HL-60 (cell line): ENCODE measurements at regions not wholly inside any gene's neighbourhood (a gene's known extent, or its start where the extent isn't known, plus 50 kb on each side); places are given as distances from the start of the nearest gene placed in this dataset.

ENCODE experiments used
- CTCF ChIP-seq: IDR thresholded peaks from one replicate; pipeline ENCODE4 v1.5.1; 2011; ENCODE audit warnings: low read length, control low read depth, inconsistent platforms; ENCODE audit not compliant: insufficient read depth
- GABPA ChIP-seq: IDR thresholded peaks from 2 replicates; pipeline ENCODE4 v1.6.1; 2012; ENCODE audit warnings: low read depth
- POLR2AphosphoS5 ChIP-seq: IDR thresholded peaks from 2 replicates; pipeline ENCODE4 v1.6.1; 2012; ENCODE audit warnings: low read depth

DNA sequence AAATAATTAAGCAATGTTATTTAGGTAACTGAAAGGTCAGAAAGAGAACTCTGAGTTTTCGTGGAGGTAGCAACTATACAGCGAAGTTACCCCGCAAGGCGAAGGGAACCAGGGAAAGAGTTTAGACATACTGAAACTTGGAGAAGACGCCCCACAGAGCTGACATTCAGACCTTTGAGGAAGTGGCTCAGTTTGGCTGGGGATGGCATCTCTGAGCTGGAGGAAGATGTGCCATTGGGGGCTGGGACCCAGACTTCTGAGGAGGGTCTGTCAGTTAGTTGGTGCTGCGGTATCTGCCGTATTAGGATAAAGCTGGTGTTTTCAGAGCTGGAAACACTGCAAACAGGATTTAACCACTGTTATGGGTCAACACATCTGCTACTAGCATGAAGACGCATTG is 156.6 kb downstream of the ANKRD50 start:
- TF ChIP-seq CTCF (no peak), GABPA (no peak), POLR2AphosphoS5 (no peak)
